Natural killer cell (primary cell): ENCODE measurements at regions not wholly inside any gene's neighbourhood (a gene's known extent, or its start where the extent isn't known, plus 50 kb on each side); places are given as distances from the start of the nearest gene placed in this dataset.

Source experiments
- ATAC-seq, 3 donors: fragments of 150-1000 bp in 2 of 3; fragments of 200-7000 bp in 1 of 3; cut with Tn5 transposase; 1 replicate in 1 of 3; 2 replicates in 2 of 3; pipeline ENCODE4 v1.10.0; 2021; ENCODE audit warnings: mild to moderate bottlenecking in 2 of 3, moderate library complexity in 2 of 3
- DNase-seq, 2 donors: peaks; one replicate each; pipeline versions ENCODE4 v3.0.0 to v3.0.0-alpha.2; 2013 to 2021; ENCODE audit warnings: mixed read lengths in 1 of 2
- H3K27ac ChIP-seq: one replicate; pipeline ENCODE4 v1.5.1; 2013; ENCODE audit warnings: mild to moderate bottlenecking, low read length
- H3K27me3 ChIP-seq: one replicate; pipeline ENCODE4 v1.6.1; 2013; ENCODE audit warnings: low read length; ENCODE audit not compliant: control insufficient read depth, insufficient read depth
- H3K36me3 ChIP-seq: one replicate; pipeline ENCODE4 v1.6.1; 2013; ENCODE audit warnings: low read length; ENCODE audit not compliant: control insufficient read depth, insufficient read depth
- H3K4me1 ChIP-seq: one replicate; pipeline ENCODE4 v1.6.1; 2013; ENCODE audit warnings: low read length; ENCODE audit not compliant: control insufficient read depth, insufficient read depth
- H3K4me3 ChIP-seq: one replicate; pipeline ENCODE4 v1.5.1; 2013; ENCODE audit warnings: low read length
- H3K9me3 ChIP-seq: one replicate; pipeline ENCODE4 v1.6.1; 2013; ENCODE audit warnings: low read length; ENCODE audit not compliant: control insufficient read depth, insufficient read depth
- H3K27ac Mint-ChIP-seq, 2 donors: one replicate each; pipeline ENCODE4 v1.8.0; 2022; ENCODE audit warnings: mild to moderate bottlenecking in 2 of 2, mixed read lengths in 2 of 2, moderate library complexity in 1 of 2
- H3K27me3 Mint-ChIP-seq, 2 donors: one replicate each; pipeline ENCODE4 v1.8.0; 2022; ENCODE audit warnings: low read depth in 2 of 2, mixed read lengths in 2 of 2
- H3K36me3 Mint-ChIP-seq: one replicate; pipeline ENCODE4 v1.8.0; 2022; ENCODE audit warnings: mixed read lengths
- H3K4me1 Mint-ChIP-seq, 2 donors: one replicate each; pipeline ENCODE4 v1.8.0; 2022; ENCODE audit warnings: mixed read lengths in 2 of 2
- H3K4me3 Mint-ChIP-seq: one replicate; pipeline ENCODE4 v1.8.0; 2022; ENCODE audit warnings: mild to moderate bottlenecking, moderate library complexity, mixed read lengths
- H3K9me3 Mint-ChIP-seq, 2 donors: one replicate each; pipeline ENCODE4 v1.8.0; 2022; ENCODE audit warnings: mixed read lengths in 2 of 2
- WGBS: methylation state at CpG from one replicate; pipeline ENCODE4 v1.1.7; 2013; ENCODE audit warnings: missing lambda C conversion rate; ENCODE audit not compliant: insufficient coverage; 5-methylcytosine and 5-hydroxymethylcytosine counted together
- intact Hi-C: fragments of 100-400 bp; cut with micrococcal nuclease; formaldehyde crosslinking; loops from one replicate; pipeline ENCODE4 v1.14.2; 2022
- TF ChIP-seq, protein P1 (sequence below): fragments of 200-600 bp; IDR thresholded peaks from one replicate; pipeline ENCODE4 v1.8.0; 2022; ENCODE audit warnings: antibody characterized with exemption

DNA sequence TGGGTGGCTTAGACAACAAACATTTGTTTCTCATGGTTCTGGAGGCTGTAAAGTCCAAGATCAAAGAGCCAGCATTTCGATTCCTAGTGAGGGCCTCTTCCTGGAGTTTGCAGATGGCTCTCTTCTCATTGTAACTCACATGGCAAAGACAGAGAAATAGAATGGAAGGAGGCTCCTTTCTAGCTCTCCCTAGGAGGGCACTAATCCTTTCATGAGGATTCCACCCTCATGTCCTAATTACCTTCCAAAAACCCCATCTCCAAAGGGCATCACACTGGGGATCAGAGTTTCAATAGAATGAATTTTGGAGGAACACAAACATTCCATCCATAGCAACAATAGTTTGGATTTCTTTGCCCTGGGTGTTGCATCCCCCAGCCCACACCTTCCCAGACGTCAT lies 247.3 kb downstream of the TTLL7 start:
- no peaks in the 10 kb centered on the region for H3K27me3 ChIP-seq
- no peaks in the 10 kb centered on the region for H3K36me3 ChIP-seq
- Mint-ChIP-seq H3K27ac (no peak overlapping the region), H3K27me3 (peaks cover 0 to 3% of the 10 kb centered on the region in 2 donors), H3K4me3 (no peak overlapping the region), H3K9me3 (peaks cover 0 to 2% of the 10 kb centered on the region in 2 donors), H3K4me1 (no peaks in the 10 kb centered on the region), H3K36me3 (no peaks in the 10 kb centered on the region)
- H3K9me3 ChIP-seq: no peaks in the 10 kb centered on the region
- no peak overlapping the region for H3K27ac ChIP-seq
- no peak overlapping the region for H3K4me3 ChIP-seq
- ATAC-seq (no peak), DNase-seq (no peak)
- 100% methylated on average over 1 of the region's 2 CpGs for WGBS
- TF ChIP-seq, protein P1, sequence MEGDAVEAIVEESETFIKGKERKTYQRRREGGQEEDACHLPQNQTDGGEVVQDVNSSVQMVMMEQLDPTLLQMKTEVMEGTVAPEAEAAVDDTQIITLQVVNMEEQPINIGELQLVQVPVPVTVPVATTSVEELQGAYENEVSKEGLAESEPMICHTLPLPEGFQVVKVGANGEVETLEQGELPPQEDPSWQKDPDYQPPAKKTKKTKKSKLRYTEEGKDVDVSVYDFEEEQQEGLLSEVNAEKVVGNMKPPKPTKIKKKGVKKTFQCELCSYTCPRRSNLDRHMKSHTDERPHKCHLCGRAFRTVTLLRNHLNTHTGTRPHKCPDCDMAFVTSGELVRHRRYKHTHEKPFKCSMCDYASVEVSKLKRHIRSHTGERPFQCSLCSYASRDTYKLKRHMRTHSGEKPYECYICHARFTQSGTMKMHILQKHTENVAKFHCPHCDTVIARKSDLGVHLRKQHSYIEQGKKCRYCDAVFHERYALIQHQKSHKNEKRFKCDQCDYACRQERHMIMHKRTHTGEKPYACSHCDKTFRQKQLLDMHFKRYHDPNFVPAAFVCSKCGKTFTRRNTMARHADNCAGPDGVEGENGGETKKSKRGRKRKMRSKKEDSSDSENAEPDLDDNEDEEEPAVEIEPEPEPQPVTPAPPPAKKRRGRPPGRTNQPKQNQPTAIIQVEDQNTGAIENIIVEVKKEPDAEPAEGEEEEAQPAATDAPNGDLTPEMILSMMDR: no peak
- intact Hi-C loops: loop anchor here (10.0 kb wide), 1 partner anchor 137 kb away; no protein-coding TSS in a partner anchor
- H3K4me1 ChIP-seq: no peaks in the 10 kb centered on the region

DNA sequence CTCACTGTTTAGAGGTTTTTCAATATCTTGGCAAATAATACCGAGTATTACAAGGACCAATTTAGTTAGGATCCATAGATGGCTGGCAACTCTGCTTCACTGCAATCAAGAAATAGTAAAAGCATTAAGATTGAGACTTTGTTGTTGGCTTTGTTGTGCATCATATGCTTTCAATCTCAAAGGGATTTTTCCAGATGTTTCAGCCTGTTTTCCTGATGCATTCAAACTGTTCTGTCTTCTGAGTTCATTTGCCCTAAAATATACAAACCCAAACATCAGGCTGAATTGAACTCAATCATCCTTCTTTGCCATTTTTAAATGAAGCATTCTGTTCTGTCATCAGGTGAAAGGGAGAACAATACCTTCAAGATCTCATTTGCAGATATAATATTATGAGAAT lies 248.7 kb downstream of the TTLL7 start:
- intact Hi-C loops: loop anchor here (10.0 kb wide), 1 partner anchor 135 kb away; no protein-coding TSS in a partner anchor
- H3K9me3 Mint-ChIP-seq: peaks cover 0 to 2% of the 10 kb centered on the region in 2 donors
- 83% methylated on average over 1 of the region's 1 CpG for WGBS
- peaks cover 0 to 3% of the 10 kb centered on the region in 2 donors for H3K27me3 Mint-ChIP-seq
- DNase-seq (no peak), ATAC-seq (no peak)
- TF ChIP-seq, protein P1: no peak
- Histone ChIP-seq H3K9me3 (no peaks in the 10 kb centered on the region), H3K27me3 (no peaks in the 10 kb centered on the region), H3K4me1 (no peaks in the 10 kb centered on the region), H3K36me3 (no peaks in the 10 kb centered on the region), H3K27ac (no peak overlapping the region), H3K4me3 (no peak overlapping the region)
- H3K4me1 Mint-ChIP-seq: no peaks in the 10 kb centered on the region
- no peak overlapping the region for H3K27ac Mint-ChIP-seq
- no peaks in the 10 kb centered on the region for H3K36me3 Mint-ChIP-seq
- no peak overlapping the region for H3K4me3 Mint-ChIP-seq

DNA sequence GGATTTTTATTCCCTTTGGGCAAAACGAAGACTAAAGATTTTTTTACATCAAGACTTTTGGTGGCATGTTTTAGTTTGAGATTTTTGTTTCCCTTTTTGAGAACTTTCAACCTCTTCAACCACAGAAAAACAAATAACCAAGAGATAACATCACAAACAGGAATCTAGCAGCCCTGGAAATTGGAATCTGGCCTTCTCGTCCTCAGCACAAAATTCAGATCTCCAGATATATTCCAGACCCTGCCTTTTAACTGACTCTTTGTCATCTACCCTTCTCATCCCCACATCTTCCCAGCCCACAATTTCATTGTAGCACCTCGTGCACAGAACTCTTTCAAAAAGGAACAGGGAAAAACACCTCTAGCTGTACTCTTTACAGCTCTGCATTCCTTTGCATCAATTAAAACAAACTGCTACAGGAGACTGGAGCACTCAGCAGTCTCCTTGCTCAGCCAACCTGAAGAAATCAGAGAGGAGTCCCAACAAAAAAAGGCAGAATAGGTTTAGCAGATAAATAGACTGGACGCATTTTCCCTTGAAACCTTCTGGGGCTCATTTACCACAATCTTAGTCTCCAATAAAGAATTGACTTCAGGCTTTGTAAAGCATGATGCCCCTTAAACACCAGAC lies 251.0 kb downstream of the TTLL7 start:
- Histone ChIP-seq H3K27me3 (no peaks in the 10 kb centered on the region), H3K9me3 (no peaks in the 10 kb centered on the region), H3K27ac (no peak overlapping the region), H3K36me3 (no peaks in the 10 kb centered on the region), H3K4me3 (no peak overlapping the region), H3K4me1 (no peaks in the 10 kb centered on the region)
- ATAC-seq (no peak), DNase-seq (no peak)
- Mint-ChIP-seq H3K27me3 (peaks cover 0 to 3% of the 10 kb centered on the region in 2 donors), H3K27ac (no peak overlapping the region), H3K9me3 (peaks cover 0 to 2% of the 10 kb centered on the region in 2 donors), H3K4me3 (no peak overlapping the region), H3K36me3 (no peaks in the 10 kb centered on the region), H3K4me1 (no peaks in the 10 kb centered on the region)
- TF ChIP-seq, protein P1: no peak
- 79% methylated on average over 3 of the region's 4 CpGs for WGBS
- intact Hi-C loops: no loop called here

DNA sequence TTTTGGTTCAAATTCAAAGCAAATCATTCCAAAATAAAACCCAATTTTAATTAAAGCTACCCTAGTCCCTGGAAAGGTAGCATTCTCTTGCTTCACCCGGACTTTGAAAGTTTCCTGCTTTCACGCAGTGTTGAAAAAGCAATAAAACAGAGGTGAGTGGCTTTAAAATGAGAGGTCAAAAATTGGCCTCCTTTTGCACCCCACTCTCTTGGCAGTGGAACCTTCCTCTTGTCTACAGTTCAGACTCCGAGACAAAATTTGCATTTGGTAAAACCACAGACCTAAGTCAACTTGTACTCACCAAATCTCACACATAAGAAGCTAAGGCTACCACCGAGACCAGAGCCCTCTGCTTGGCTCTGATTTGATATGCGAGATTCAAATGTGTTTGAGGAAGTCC lies 252.7 kb downstream of the TTLL7 start:
- peaks cover 0 to under 1% of the 10 kb centered on the region in 2 donors for H3K27me3 Mint-ChIP-seq
- H3K27ac Mint-ChIP-seq: no peak overlapping the region
- no peak for ATAC-seq
- H3K36me3 ChIP-seq: no peaks in the 10 kb centered on the region
- H3K4me1 Mint-ChIP-seq: no peaks in the 10 kb centered on the region
- H3K27me3 ChIP-seq: no peaks in the 10 kb centered on the region
- WGBS: 69% methylated on average over 3 of the region's 5 CpGs
- no peak overlapping the region for H3K4me3 ChIP-seq
- H3K9me3 ChIP-seq: no peaks in the 10 kb centered on the region
- no peaks in the 10 kb centered on the region for H3K9me3 Mint-ChIP-seq
- no peaks in the 10 kb centered on the region for H3K4me1 ChIP-seq
- TF ChIP-seq, protein P1: no peak
- H3K36me3 Mint-ChIP-seq: no peaks in the 10 kb centered on the region
- DNase-seq: no peak
- intact Hi-C loops: no loop called here
- H3K27ac ChIP-seq: no peak overlapping the region
- H3K4me3 Mint-ChIP-seq: no peak overlapping the region
